Activated CD4-positive, alpha-beta T cell treated with anti-CD3 and anti-CD28 coated beads, Interleukin-2, amount 50 U/mL, for 48 hours (primary cell): ENCODE measurements at regions not wholly inside any gene's neighbourhood (a gene's known extent, or its start where the extent isn't known, plus 50 kb on each side); places are given as distances from the start of the nearest gene placed in this dataset.

Experiments
- DNase-seq, 2 experiments: peaks; one replicate each; pipeline ENCODE4 v3.0.0-alpha.2; 2020

DNA sequence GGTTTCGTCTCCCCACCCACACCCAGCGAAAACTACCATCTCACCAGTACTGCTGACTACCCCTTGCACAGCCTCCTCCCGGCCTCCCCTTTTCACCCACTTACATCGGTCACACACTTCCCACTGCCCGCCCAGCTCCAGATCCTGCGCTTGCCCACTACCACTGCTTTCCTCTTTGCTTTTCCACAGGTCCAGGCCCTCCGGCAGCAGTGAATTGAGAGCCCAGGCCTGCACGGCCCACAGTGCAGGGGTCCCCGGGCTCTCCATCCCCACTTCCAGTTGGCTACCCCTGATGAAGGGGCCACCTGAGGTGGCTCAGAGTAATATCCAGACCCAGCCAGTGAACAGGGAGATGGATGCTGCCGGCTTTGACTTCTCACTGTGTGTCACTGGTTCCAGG is 120.2 kb upstream of the FSTL4 start:
- DNase-seq: no peak

- DNase-seq: no peak
These were observed 119.6 kb upstream of the FSTL4 start for GRCh38 chr5:133731951-133732350.

DNA sequence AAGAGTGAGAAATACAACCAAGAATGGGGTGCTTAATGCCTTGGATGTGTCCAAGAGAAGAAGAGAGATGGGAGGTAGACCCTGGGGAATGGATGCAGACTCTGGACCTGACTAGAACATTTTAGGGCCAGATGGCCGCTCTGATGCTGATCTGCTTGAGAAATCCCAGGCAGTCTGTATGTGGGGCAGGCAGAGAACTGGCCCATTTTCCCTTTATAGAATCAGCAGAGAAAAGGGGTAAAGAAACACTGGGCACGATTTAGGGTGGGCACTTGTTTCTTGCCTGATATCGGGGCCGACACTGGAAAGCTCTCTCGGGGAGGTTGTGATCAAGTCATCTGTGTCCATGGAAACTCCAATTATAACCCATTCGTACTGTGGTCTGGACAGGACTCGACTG is 118.5 kb upstream of the FSTL4 start:
- DNase-seq: no peak

- DNase-seq: no peak
These were observed 118.0 kb upstream of the FSTL4 start for GRCh38 chr5:133730346-133730745.

GRCh38 chr5:133729800-133730199 is 117.5 kb upstream of the FSTL4 start:
- no peak for DNase-seq

DNA sequence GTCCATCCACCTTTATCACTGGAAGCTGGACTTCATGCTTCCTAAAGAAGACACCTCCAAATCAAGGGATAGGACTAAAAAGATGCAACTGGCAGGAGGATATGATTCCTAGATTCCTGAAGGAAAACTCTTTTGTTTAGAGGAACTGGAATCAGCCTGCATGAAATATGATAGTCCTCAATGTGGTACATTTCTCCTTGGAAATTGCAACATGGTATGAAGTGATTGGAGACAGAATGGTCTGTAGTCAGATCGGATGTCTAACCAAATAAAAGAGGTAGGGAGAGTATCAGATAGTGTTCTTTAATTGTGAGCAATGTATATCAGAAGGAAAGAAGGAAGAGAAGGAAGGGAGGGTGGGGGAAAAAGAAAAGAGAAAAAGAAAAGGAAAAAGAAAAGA is 116.1 kb upstream of the FSTL4 start:
- no peak for DNase-seq

DNA sequence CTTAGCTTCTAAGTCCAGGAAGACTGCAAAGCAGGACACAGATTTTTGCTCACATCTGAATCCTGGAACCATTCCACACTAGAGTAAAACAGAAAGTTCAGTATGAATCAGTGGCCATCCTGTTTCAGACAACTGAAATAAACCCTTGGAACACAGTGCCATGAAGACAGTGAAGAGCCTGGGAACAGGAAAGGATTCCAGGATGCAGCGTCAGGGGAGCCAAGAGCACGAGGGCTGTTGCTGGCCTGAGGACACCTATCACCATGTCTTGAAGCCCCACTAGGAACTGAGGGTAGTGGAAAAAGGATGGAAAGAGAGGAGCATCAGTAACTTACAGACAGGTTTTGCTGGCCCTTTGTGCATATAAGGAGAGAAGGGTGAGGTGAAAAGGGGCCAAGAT is 115.3 kb upstream of the FSTL4 start:
- DNase-seq: no peak

- no peak for DNase-seq
These were observed 111.5 kb upstream of the FSTL4 start for GRCh38 chr5:133723651-133724366.

DNA sequence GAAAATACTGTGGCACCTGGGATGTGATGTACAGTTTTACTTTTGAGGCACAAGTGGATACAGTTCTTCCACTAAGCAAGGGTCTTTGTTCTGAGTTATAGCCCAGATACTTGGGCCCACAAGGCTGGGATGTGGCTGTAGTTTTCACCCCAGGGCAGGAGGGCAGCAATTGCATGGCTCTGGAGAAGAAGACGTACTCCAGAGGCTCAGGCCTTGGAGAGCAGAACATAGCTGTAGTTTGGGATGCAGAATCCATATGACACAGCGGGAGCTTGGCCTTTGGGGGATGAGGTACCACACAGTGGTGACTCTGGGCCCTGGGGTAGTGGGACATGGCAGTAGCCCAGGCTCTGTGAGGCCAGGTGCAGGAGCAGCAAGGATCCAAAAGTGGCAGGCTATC is 110.8 kb upstream of the FSTL4 start:
- DNase-seq: no peak

DNA sequence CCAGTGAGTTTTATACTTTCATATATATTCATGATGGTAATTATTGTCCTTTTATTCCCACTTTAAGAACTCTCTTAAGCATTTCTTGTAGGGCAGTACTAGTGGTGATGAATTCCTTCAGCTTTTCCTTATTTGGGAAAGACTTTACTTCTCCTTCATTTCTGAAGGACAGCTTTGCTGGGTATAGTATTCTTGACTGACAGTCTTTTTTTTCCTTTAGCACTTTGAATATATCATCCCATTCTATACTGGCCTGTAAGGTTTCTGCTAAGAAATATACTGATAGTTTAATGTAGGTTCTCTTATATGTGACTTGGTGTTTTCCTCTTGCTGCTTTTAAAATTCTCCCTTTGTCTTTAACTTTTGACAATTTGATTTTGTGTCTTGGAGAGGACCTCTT is 109.0 kb upstream of the FSTL4 start:
- DNase-seq: no peak

DNA sequence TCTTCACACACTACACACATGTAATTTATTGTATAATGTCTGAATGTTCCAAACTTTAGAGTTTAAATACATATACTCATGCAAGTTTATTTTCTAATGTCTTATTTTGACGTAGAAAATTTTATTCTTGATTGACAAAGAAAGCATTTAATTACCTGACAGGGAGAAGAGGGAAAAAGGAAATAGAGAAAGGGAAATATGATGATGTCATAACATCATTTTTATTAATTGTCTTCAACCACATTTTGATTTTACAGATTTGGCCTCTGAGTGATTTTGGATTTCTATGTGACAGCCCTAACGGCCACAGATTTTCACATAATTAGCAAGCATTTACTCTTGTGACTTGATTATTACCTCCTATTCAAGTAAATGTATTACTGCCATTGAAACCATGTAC is 106.1 kb upstream of the FSTL4 start:
- DNase-seq: no peak

DNA sequence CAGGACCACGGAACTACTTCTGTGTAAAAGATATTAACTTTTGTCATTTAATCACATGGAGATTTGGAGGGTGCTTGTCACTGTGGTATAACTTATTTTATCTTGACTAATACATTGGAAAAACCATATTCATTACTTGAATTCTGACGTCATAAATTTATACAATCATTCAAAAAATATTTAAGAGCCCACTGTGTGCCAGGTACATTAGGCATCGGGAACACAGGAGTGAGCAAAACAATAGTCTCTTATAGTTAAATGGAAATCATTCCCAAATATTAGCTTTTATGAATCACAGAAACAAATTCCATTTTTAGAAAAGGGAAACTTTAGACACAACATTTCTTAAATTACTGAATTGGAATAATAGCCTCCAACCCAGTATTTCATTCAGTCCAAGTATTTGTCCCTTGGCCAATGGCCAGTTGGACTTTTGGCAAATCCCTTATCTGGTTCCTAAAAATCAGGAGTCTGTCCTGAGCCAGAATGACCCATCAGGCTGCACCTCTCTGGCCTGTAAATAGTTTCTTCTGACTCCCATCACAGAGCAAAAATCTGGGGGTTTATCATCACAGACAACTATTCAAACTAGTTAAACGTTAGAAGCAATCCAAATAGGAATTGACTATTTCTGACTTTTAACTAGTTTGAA is 104.3 kb upstream of the FSTL4 start:
- no peak for DNase-seq

DNA sequence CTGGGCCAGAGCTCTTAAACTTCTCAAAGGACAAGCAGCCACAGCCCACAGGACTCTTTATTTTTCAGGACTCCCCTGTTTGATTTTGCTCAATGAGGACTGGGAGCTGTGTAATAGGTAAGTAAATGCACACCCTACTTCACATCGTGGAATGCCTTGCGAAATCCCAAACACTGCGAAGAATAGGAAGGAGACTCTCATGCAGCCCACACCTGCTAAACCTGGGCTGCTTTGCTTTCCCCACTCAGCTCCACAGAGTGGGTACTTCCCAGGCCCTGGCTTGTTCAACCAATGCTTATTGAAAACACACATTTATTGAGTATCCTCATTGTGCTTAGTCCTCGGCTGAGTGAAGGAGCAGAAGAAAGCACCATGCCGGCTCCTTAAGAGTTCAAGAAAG is 103.3 kb upstream of the FSTL4 start:
- no peak for DNase-seq

DNA sequence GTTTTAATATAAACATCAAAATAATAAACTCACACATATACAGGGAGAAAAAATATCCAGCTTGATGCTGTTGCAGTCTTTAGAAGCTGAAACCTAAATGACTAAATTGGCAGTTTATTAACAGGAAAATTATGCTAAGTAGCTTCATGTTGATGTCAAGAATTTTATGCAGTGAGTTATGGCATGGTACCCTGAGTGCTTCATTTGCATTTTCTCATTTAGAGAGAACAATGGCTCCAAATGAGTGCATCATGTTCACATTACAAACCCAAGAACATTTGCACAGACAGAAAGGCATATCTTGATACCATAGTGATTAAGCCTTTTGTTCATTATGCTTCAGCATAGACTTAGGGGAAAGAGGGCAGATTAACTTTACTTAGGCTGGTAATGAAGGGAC is 102.9 kb upstream of the FSTL4 start:
- DNase-seq: no peak

- no peak for DNase-seq
These were observed 102.0 kb upstream of the FSTL4 start for GRCh38 chr5:133714161-133714915.

- DNase-seq: no peak
These were observed 101.4 kb upstream of the FSTL4 start for GRCh38 chr5:133713751-133714150.

DNA sequence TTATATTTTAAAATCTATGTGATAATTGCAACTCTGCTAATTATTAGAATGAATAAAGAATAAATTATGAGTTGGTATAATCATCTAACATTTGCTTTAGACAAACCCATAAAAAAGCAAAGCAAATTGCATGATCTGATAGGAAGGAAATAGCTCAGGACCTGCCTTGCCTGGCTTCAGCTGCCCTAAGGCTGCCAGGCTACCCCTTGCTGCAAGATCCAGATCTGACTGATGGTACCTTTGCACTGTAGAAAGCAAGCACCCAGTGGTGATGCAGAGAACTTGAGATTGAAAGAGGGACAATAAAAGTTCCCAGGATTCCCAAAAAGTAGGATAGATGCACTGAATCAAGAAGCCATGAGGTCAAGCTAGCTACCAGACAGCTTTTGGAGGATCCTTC is 100.9 kb upstream of the FSTL4 start:
- no peak for DNase-seq

DNA sequence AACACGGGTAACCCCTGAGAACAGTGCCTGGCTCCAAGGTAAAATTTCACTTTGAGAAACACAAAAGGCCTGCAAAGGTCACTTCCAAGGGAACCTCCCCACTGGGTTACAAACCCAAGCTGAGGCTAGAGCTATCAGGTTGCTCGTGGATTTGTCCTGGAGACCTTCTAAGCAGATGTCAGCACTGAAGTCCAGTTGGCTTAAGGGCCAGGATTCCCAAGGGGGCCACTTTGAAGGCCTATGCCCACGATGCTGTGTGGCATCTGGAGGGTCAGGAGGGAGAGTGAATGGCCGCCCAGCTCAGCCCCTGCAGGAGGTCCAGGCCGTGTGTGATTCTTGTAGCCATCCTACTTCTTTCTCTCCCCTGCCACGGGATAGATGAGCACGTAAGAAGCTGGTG is 100.2 kb upstream of the FSTL4 start:
- no peak for DNase-seq

DNA sequence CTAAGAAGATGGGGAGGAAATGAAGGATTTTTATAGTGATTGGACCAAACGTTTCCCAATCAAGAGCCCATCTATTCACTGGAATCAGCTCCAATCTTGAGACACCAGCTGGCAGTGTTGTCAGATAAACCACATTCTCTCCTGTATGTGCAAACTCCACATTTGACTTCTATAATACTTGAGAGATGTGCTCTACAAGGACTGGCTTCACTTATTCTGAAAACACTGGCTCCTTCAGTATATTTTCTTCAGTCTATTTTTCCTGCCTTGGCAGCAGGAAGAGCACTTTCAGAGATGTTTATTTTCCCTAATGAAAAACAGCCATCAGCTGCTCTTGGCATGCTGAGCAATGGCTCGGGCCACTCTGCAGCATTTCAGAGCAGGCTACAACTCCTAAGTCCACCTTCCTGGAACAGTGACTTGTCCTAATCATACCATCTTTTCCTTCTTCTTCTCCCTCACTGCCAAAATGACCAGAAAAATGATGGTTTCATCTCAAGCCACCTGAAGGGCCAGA is 96.9 kb upstream of the FSTL4 start:
- no peak for DNase-seq

DNA sequence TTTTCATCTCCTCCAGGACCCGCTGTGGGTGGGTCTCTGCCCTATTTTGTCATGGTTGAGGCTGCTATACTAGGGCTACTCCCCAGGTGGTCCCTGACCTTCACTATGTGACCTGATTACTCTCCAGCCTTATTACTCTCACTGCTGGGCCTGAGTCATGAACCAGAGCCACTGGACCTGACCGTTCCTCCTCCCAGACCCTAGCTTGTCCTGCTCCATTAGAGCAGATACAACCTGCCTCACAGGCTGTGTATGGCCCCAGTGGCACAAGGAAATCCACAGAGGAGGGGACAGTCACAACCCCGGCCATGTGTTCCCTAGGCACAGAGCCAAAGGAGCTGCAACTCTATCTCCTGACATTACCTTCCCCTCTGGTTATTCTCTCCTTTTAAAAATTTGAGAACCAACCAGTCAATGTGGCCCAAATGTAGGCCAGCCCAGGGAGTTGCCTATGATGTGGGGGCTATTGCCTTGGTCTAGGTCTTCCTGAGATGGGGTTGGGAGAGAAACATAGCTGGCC is 96.0 kb upstream of the FSTL4 start:
- DNase-seq: no peak

DNA sequence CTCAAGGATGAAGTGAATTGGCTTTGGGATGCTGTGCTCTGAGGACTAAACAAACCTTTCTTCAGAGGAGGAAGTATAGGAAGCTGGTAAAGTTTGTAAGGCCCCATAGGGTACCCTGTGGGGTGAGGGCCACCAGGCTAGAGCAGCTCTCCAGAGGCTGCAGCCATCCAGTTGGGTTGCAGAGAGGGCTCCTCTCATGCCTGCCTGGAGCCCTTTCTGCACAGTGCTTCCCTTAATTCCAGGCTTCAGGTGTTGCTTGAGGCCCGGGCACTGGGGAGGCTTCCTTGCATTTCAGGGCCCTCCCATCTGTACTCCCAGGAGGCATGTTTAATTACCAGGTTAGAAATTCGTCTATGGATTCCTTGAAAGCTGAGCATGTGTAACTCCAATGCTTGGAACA is 95.3 kb upstream of the FSTL4 start:
- DNase-seq: no peak

DNA sequence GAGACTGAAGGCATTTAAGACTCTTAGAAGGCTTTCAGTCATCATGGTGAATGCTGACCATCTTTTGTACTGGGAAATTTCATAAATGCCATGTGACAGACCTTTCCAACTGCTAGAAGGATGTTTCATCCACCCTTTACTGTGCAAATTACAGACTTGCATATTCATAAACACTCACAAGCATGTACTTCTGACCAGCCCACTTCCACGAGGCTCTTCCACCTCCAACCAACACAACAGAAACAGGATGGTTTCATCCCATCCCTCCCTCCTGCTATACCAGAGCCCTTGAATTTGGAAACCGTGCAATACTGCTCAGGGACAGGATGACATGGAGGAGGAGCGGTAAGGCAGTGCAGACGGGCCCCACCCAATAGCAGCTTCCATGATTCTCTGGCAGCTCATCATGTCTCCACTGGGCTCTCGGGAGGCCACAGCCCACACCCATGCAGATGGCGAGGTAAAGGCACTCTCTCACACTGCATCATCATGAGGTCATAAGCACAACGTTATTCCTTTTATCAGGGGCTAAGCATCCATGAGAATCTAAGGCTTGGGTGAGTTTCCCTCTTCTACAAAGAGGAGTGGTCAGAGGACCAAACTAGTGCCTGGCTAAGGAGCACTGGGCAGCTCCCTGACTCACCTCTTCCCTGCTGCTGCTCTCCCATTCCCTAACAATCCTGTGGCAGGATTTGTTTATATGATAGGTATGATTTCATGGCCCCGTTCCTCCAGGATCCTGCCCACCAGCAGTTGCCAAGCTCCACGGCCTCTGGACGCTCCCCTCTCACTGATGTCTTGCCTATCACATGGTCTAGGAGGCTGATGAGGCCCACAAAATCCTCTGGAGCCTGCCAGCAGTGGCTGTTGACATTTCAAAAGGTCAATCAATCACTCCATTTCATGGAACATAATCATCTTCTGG is 94.4 kb upstream of the FSTL4 start:
- DNase-seq: no peak

DNA sequence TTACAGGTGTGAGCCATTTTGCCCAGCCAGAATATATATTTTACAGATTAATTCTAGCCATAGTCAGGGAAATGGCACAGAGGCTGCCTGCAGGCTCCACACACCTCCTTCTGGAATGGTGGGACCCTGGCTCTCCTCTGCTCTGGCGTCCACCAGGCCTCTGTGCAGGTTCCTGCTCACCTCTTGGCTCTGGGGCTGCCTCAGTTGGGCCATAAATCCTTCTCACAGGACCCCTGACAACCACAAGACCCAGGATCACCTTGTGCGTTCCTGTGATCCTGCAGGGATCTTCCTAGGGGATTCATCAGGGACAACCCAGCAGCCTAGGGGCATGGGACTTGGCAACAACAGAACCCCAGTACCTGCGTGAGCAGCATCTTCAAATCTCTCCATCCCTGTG is 93.0 kb upstream of the FSTL4 start:
- DNase-seq: no peak
